Esophagus muscularis mucosa (tissue), 4 donors: ENCODE measurements at regions not wholly inside any gene's neighbourhood (a gene's known extent, or its start where the extent isn't known, plus 50 kb on each side); places are given as distances from the start of the nearest gene placed in this dataset.

Source experiments
- CTCF ChIP-seq, 3 experiments: fragments of 200-600 bp in 2 of 3; fragments of 450-650 bp in 1 of 3; sonication (generic) in 2 of 3; IDR thresholded peaks; one replicate each; pipeline ENCODE4 v1.5.1; 2017 to 2019; ENCODE audit warnings: antibody characterized with exemption in 3 of 3, mild to moderate bottlenecking in 2 of 3, moderate library complexity in 1 of 3
- EP300 ChIP-seq: sonication (generic); formaldehyde crosslinking; IDR thresholded peaks from one replicate; pipeline ENCODE4 v1.6.1; 2017; ENCODE audit warnings: antibody characterized with exemption
- POLR2A ChIP-seq: fragments of 450-650 bp; IDR thresholded peaks from one replicate; pipeline ENCODE4 v1.6.1; 2017; ENCODE audit warnings: antibody characterized with exemption, moderate library complexity, mild to moderate bottlenecking, low read depth
- POLR2AphosphoS5 ChIP-seq, 2 donors: sonication (generic); formaldehyde crosslinking; IDR thresholded peaks; one replicate each; pipeline ENCODE4 v1.6.1; 2017; ENCODE audit warnings: antibody characterized with exemption in 2 of 2

- TF ChIP-seq CTCF (IDR thresholded peaks at IDR 0.05) (no peak), EP300 (no peak), POLR2A (no peak), POLR2AphosphoS5 (IDR thresholded peaks at IDR 0.05) (no peak)
These were observed 82.7 kb upstream of the WIPF3 start for GRCh38 chr7:29723599-29723998.
